Upper lobe of left lung (tissue), 4 donors: ENCODE measurements at regions not wholly inside any gene's neighbourhood (a gene's known extent, or its start where the extent isn't known, plus 50 kb on each side); places are given as distances from the start of the nearest gene placed in this dataset.

Source experiments
- CTCF ChIP-seq, 6 experiments: fragments of 450-650 bp in 4 of 6; fragments of 200-600 bp in 2 of 6; sonication (generic) in 2 of 6; IDR thresholded peaks; one replicate each; pipeline ENCODE4 v1.5.1; 2016 to 2019; ENCODE audit warnings: antibody characterized with exemption in 6 of 6
- EP300 ChIP-seq, 4 donors: sonication (generic); formaldehyde crosslinking; IDR thresholded peaks; one replicate each; pipeline ENCODE4 v1.5.1; 2017; ENCODE audit warnings: antibody characterized with exemption in 4 of 4, control low read depth in 2 of 4

- TF ChIP-seq EP300 (IDR thresholded peaks at IDR 0.05) = no peak
- TF ChIP-seq CTCF (IDR thresholded peaks at IDR 0.05) = no peak
Measured at GRCh38 chr17:34771891-34772290, 189.4 kb downstream of the CCT6B start.
